GM23338 (cell line): ENCODE measurements at regions not wholly inside any gene's neighbourhood (a gene's known extent, or its start where the extent isn't known, plus 50 kb on each side); places are given as distances from the start of the nearest gene placed in this dataset.
"Not testable (repeated sequence)": the region's sequence is repeated elsewhere in the genome, so short reads cannot be mapped to it uniquely, and the experiment has no call there.

Source experiments
- ATAC-seq: fragments of 200-7000 bp; cut with Tn5 transposase; 3 replicates; pipeline ENCODE4 v1.9.1; 2020
- DNase-seq: peaks from one replicate; pipeline ENCODE4 v3.0.0-alpha.2; 2015; ENCODE audit warnings: low spot score
- H2AFZ ChIP-seq: fragments of 200-600 bp; sonication (generic); 2 replicates; pipeline ENCODE4 v1.8.0; 2016; ENCODE audit warnings: antibody characterized with exemption, mild to moderate bottlenecking, moderate library complexity
- H3F3A ChIP-seq: fragments of 200-600 bp; sonication (generic); replicated peaks from 2 replicates; pipeline ENCODE4 v1.8.0; 2017; ENCODE audit warnings: antibody characterized with exemption, mixed run types, low read depth
- H3K27ac ChIP-seq: fragments of 200-600 bp; sonication (generic); 2 replicates; pipeline ENCODE4 v1.6.1; 2016; ENCODE audit warnings: low read depth
- H3K27me3 ChIP-seq: fragments of 200-600 bp; sonication (generic); 2 replicates; pipeline ENCODE4 v1.8.0; 2016; ENCODE audit warnings: mild to moderate bottlenecking, mixed run types, moderate library complexity; ENCODE audit not compliant: insufficient read depth
- H3K36me3 ChIP-seq: fragments of 200-600 bp; sonication (generic); 2 replicates; pipeline ENCODE4 v1.8.0; 2016; ENCODE audit warnings: mild to moderate bottlenecking; ENCODE audit not compliant: insufficient read depth
- H3K4me1 ChIP-seq: fragments of 200-600 bp; sonication (generic); 2 replicates; pipeline ENCODE4 v1.8.0; 2016; ENCODE audit warnings: mild to moderate bottlenecking, moderate library complexity; ENCODE audit not compliant: insufficient read depth
- H3K4me2 ChIP-seq: fragments of 200-600 bp; sonication (generic); 2 replicates; pipeline ENCODE4 v1.7.1; 2017; ENCODE audit warnings: mixed run types
- H3K4me3 ChIP-seq: fragments of 200-600 bp; sonication (generic); 2 replicates; pipeline ENCODE4 v1.6.1; 2016; ENCODE audit warnings: mixed run types
- H3K79me2 ChIP-seq: fragments of 200-600 bp; sonication (generic); replicated peaks from 2 replicates; pipeline ENCODE4 v1.8.0; 2017; ENCODE audit warnings: mild to moderate bottlenecking; ENCODE audit not compliant: insufficient read depth
- H3K9me2 ChIP-seq: fragments of 200-600 bp; sonication (generic); 2 replicates; pipeline ENCODE4 v1.8.0; 2017; ENCODE audit not compliant: insufficient read depth
- H4K20me1 ChIP-seq: fragments of 200-600 bp; sonication (generic); replicated peaks from 2 replicates; pipeline ENCODE4 v1.8.0; 2017; ENCODE audit warnings: mild to moderate bottlenecking; ENCODE audit not compliant: insufficient read depth
- H3K27ac Mint-ChIP-seq: 2 replicates; pipeline ENCODE4 v1.8.0; 2020; ENCODE audit warnings: inconsistent platforms, mild to moderate bottlenecking, moderate library complexity, mixed read lengths
- H3K27me3 Mint-ChIP-seq: 3 replicates; pipeline ENCODE4 v1.8.0; 2022; ENCODE audit warnings: low read depth, mild to moderate bottlenecking, moderate library complexity, mixed read lengths, inconsistent platforms; ENCODE audit not compliant: insufficient read depth, poor library complexity
- H3K36me3 Mint-ChIP-seq: 3 replicates; pipeline ENCODE4 v1.8.0; 2021; ENCODE audit warnings: low read depth, mild to moderate bottlenecking, inconsistent platforms, moderate library complexity, mixed read lengths
- H3K4me1 Mint-ChIP-seq: 3 replicates; pipeline ENCODE4 v1.8.0; 2020; ENCODE audit warnings: mild to moderate bottlenecking, inconsistent platforms, mixed read lengths
- H3K4me3 Mint-ChIP-seq: 3 replicates; pipeline ENCODE4 v1.8.0; 2021; ENCODE audit warnings: moderate library complexity, mild to moderate bottlenecking, inconsistent platforms, mixed read lengths
- H3K9me3 Mint-ChIP-seq: 3 replicates; pipeline ENCODE4 v1.8.0; 2020; ENCODE audit warnings: moderate library complexity, mild to moderate bottlenecking, inconsistent platforms, mixed read lengths
- CTCF ChIP-seq, 2 experiments: fragments of 200-600 bp in 1 of 2; sonication (generic) in 1 of 2; conservative IDR thresholded peaks; 2 replicates each; pipeline versions ENCODE4 v1.5.1 to v1.6.1; 2016 to 2017; ENCODE audit warnings: antibody characterized with exemption in 2 of 2, low read depth in 2 of 2, mild to moderate bottlenecking in 2 of 2, moderate library complexity in 1 of 2
- ZNF462 ChIP-seq: fragments of 250-450 bp; sonication (Bioruptor Pico); IDR thresholded peaks from 2 replicates; pipeline ENCODE4 v1.5.0; 2020; ENCODE audit warnings: mild to moderate bottlenecking, moderate library complexity

GRCh38 chr13:54563286-54563685 is 1534.7 kb downstream of the OLFM4 start (continued):
- TF ChIP-seq ZNF462 (CRISPR knock-in tag) (no peak), CTCF (conservative IDR thresholded peaks at IDR 0.05; ENCODE audit: low read depth in 2 of 2) (no peak)

GRCh38 chr13:54572037-54572436 is 1543.4 kb downstream of the OLFM4 start:
- peak overlapping the region; percentile 46 for H3K4me3 ChIP-seq
- DNase-seq, H3K4me3 Mint-ChIP-seq, H3K36me3 Mint-ChIP-seq, H3K27ac Mint-ChIP-seq, H3K79me2 ChIP-seq, H3K36me3 ChIP-seq, H3K9me2 ChIP-seq, H3F3A ChIP-seq, H3K9me3 Mint-ChIP-seq, H3K4me1 Mint-ChIP-seq, H3K27me3 ChIP-seq, H3K27me3 Mint-ChIP-seq, H4K20me1 ChIP-seq, H3K4me1 ChIP-seq: not testable (repeated sequence)
- H2AFZ ChIP-seq, result peak overlapping the region; percentile 70
- H3K4me2 ChIP-seq, result peak overlapping the region; percentile 49; the same call in 1 of the 2 replicates
- peak overlapping the region; percentile 51; the same call in 1 of the 2 replicates for H3K27ac ChIP-seq
- ATAC-seq, result peak; percentile 42
